ENCODE measurements at regions not wholly inside any gene's neighbourhood (a gene's known extent, or its start where the extent isn't known, plus 50 kb on each side); places are given as distances from the start of the nearest gene placed in this dataset.

DNA sequence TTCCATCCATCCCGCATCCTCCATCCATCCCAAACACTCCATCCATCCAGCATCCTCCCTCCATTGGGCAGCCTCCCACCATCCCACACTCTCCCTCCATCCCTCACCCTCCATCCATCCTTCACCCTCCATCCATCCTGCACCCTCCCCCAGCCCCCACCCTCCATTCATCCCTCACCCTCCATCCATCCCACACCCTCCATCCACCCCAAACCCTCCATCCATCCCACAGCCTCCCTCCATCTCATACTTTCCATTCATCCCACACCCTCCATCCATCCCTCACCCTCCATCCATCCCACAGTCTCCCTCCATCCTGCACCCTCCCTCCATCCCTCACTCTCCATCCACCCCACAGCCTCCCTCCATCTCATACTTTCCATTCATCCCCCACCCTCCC lies 60.4 kb downstream of the FOXI2 start:
- H3K4me3 ChIP-seq (ENCODE audit: low read length), result no peak overlapping the region
- no peak for DNase-seq (ENCODE audit: low read depth)
- TF ChIP-seq CTCF (conservative IDR thresholded peaks at IDR 0.05; ENCODE audit: low read length), result no peak

DNA sequence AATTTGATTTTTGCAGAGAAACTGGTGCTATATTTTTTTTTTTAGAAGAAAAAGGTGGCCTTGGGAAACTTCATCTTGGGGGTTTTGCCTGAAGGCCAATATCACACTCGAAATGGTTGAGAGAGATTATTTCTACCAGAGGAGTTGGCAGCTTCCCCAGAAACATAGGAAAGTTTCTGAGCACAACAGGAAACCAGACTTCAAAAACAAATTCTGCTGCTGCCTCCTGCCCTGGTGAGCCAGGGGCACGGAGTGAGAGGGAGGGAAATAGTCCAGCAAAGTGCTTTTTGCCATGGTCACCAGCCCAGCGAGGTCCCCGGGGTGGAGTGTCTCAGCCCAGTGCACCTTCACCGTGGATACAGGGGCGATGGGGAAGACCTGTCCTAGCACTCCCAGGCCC lies 61.1 kb downstream of the FOXI2 start:
- no peak overlapping the region for H3K4me3 ChIP-seq (ENCODE audit: low read length)
- TF ChIP-seq CTCF (conservative IDR thresholded peaks at IDR 0.05; ENCODE audit: low read length), result no peak
- DNase-seq (ENCODE audit: low read depth), result no peak

DNA sequence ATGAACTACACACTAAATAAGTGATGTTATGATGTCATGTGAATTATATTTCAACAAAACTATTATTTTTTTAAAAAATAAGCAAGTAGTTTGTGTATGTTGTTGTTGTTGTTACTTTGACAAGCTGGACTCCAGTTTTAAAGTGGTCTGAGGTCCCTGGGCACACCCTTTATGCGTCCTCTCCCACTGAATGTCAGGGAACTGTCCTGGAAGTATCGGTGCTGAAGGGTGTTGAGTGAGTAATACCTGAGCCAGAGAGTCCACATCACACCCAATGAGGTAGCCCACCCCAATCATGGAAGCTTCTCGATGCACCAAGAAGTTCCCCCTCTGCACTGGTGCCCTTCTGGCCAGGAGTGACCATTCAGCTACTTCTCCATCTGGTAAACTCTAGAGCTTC lies 64.3 kb downstream of the FOXI2 start:
- DNase-seq (ENCODE audit: low read depth), result no peak
- TF ChIP-seq CTCF (conservative IDR thresholded peaks at IDR 0.05; ENCODE audit: low read length), result no peak
- no peak overlapping the region for H3K4me3 ChIP-seq (ENCODE audit: low read length)

DNA sequence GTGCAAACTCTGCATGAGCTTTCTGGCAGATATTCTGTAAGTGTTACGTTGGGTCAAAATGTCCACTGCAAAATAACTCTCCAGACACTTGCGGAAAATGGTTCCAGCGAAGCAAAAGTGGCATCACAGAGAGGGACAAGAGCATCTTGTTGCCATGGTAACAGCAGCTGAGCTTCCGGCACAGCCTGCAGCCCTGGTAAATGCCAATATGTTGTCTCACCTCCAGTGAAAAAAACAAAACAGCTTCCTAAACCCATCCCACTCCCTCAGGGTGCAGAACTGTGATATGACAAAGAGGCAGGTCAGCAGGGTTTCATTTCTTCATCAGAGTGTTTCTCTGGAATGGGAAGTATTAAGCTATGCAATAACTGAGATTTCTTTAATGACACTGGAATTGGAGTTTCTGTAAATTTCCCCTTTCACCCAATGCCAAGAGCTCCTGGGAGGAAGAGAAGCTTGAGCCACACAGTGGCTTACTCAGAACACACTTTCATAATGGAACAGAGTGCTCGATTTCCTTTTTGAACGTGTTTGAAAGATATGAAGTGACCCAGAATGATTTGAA lies 65.6 kb downstream of the FOXI2 start:
- DNase-seq (ENCODE audit: low read depth), result no peak
- no peak overlapping the region for H3K4me3 ChIP-seq (ENCODE audit: low read length)
- TF ChIP-seq CTCF (conservative IDR thresholded peaks at IDR 0.05; ENCODE audit: low read length), result no peak

DNA sequence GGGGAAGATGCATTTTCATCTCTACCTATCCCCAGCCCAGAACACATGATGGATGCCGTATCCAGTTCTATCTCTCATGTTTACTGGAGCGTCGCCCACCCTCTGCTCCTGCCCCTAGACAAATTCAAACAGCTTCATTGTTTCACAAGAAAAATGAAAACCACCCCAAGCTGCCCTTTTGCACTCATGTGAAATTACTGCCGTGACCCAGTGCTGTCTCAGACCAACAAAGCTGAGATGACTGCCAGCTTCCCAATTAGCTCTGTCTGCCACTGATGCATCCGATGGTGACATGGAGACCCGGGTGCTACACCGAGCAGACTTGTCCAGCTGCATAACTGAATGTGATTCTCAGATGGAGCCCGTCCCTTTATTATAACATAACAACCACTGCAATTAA lies 67.7 kb downstream of the FOXI2 start:
- no peak for TF ChIP-seq CTCF (conservative IDR thresholded peaks at IDR 0.05; ENCODE audit: low read length)
- H3K4me3 ChIP-seq (ENCODE audit: low read length), result no peak overlapping the region
- DNase-seq (ENCODE audit: low read depth), result no peak

DNA sequence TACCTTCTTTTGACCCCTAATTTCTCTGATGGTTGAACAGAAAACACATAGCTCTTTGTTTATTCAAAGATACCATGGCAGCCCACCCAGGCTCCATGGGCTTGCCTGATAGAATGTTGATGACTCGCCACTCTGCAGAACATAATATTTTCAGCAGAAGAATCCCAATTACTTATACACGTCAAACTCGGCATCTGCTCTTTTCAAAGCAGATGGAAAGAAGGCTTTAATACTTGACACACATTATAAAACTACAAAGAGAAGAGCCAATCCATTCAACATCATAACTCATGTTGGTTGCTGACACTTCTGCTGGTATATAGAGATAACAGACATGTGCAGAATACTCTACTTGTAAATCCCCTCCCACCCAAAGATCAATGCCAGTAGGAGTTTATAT lies 69.0 kb downstream of the FOXI2 start:
- no peak for DNase-seq (ENCODE audit: low read depth)
- H3K4me3 ChIP-seq (ENCODE audit: low read length), result no peak overlapping the region
- TF ChIP-seq CTCF (conservative IDR thresholded peaks at IDR 0.05; ENCODE audit: low read length), result no peak

- no peak overlapping the region for H3K4me3 ChIP-seq (ENCODE audit: low read length)
- DNase-seq (ENCODE audit: low read depth), result no peak
- no peak for TF ChIP-seq CTCF (conservative IDR thresholded peaks at IDR 0.05; ENCODE audit: low read length)
Measured at GRCh38 chr10:127812041-127812440, 75.1 kb downstream of the FOXI2 start.
